HG03442 (cell line): ENCODE measurements at regions not wholly inside any gene's neighbourhood (a gene's known extent, or its start where the extent isn't known, plus 50 kb on each side); places are given as distances from the start of the nearest gene placed in this dataset.
"Not testable (repeated sequence)": the region's sequence is repeated elsewhere in the genome, so short reads cannot be mapped to it uniquely, and the experiment has no call there.

ENCODE experiments used
- ATAC-seq: cut with Tn5 transposase; IDR thresholded peaks from one replicate; pipeline ENCODE4 v1.9.1; 2021; ENCODE audit warnings: mild to moderate bottlenecking, moderate library complexity; ENCODE audit not compliant: unreplicated experiment

GRCh38 chr2:167803449-167803988 is 443.9 kb downstream of the STK39 start:
- ATAC-seq = no peak

GRCh38 chr2:167794554-167795255 is 452.7 kb downstream of the STK39 start:
- no peak for ATAC-seq

- no peak for ATAC-seq
Observed at GRCh38 chr2:167793725-167794124, 453.7 kb downstream of the STK39 start.

GRCh38 chr2:167792126-167792525 is 455.3 kb downstream of the STK39 start:
- no peak for ATAC-seq

- no peak for ATAC-seq
Observed at GRCh38 chr2:167790781-167791450, 456.5 kb downstream of the STK39 start.

- no peak for ATAC-seq
Observed at GRCh38 chr2:167790189-167790588, 457.2 kb downstream of the STK39 start.

- no peak for ATAC-seq
Observed at GRCh38 chr2:167787562-167787961, 459.8 kb downstream of the STK39 start.

GRCh38 chr2:167787021-167787420 is 460.4 kb downstream of the STK39 start:
- no peak for ATAC-seq

- ATAC-seq = no peak
Observed at GRCh38 chr2:167785606-167786216, 461.7 kb downstream of the STK39 start.

GRCh38 chr2:167784084-167784425 is 463.3 kb downstream of the STK39 start:
- no peak for ATAC-seq

- no peak for ATAC-seq
Observed at GRCh38 chr2:167783261-167784083, 463.9 kb downstream of the STK39 start.

- ATAC-seq = not testable (repeated sequence)
Observed at GRCh38 chr2:167781629-167782028, 465.8 kb downstream of the STK39 start.

- no peak for ATAC-seq
Observed at GRCh38 chr2:167776359-167776758, 471.0 kb downstream of the STK39 start.

- ATAC-seq = no peak
Observed at GRCh38 chr2:167771628-167772027, 475.8 kb downstream of the STK39 start.

GRCh38 chr2:167769020-167769419 is 478.4 kb downstream of the STK39 start:
- no peak for ATAC-seq

- ATAC-seq = no peak
Observed at GRCh38 chr2:167767830-167768229, 479.6 kb downstream of the STK39 start.

- ATAC-seq = no peak
Observed at GRCh38 chr2:167764772-167765341, 482.5 kb downstream of the STK39 start.

GRCh38 chr2:167761465-167762136 is 485.8 kb downstream of the STK39 start:
- ATAC-seq = no peak

- no peak for ATAC-seq
Observed at GRCh38 chr2:167759531-167759930, 487.9 kb downstream of the STK39 start.

- ATAC-seq = no peak
Observed at GRCh38 chr2:167758292-167758691, 489.1 kb downstream of the STK39 start.
